ENCODE measurements at regions not wholly inside any gene's neighbourhood (a gene's known extent, or its start where the extent isn't known, plus 50 kb on each side); places are given as distances from the start of the nearest gene placed in this dataset.

DNA sequence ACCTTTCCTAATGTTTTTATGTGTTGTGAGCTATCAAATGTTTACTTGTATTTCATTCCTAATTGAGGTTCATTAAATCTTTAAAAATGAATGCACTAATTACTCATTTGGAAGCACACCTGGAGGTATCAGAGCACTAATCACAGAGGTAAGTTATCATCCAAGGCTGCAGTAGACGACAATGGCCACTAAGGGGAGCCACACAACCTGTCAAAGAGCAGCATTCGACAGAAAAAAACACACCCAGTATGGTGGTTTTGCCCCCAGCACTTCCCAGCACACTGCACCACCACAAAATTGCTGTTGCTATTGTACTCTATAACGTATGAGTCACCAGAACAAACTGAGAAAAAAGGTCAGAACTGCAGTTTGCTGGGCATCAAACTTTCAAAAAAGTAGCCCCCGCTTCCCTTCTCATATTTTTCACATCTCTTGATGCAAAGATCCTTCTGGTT is 205.9 kb upstream of the IGF1R start (continued):
- TF ChIP-seq RBBP5 (IDR thresholded peaks at IDR 0.05; ENCODE audit: borderline replicate concordance, insufficient read depth, low read length, poor library complexity, severe bottlenecking) (no peak), CSDE1 (IDR thresholded peaks at IDR 0.05) (no peak), POLR3A (IDR thresholded peaks at IDR 0.05; ENCODE audit: borderline replicate concordance, extremely low read depth, insufficient read depth, insufficient read length) (no peak), ZNF263 (CRISPR knock-in tag; IDR thresholded peaks at IDR 0.05; ENCODE audit: borderline replicate concordance) (no peak), STAG1 (CRISPR knock-in tag; IDR thresholded peaks at IDR 0.05; ENCODE audit: borderline replicate concordance) (peak; percentile 48; the same call in 1 of the 2 replicates), MXI1 (IDR thresholded peaks at IDR 0.05; ENCODE audit: low read depth, low read length) (no peak), HNRNPUL1 (IDR thresholded peaks at IDR 0.05; ENCODE audit: low read length) (no peak), ZNF444 (CRISPR knock-in tag; IDR thresholded peaks at IDR 0.05) (no peak), ZZZ3 (IDR thresholded peaks at IDR 0.05) (no peak), ZNF384 (IDR thresholded peaks at IDR 0.05; ENCODE audit: low read depth, low read length) (peak; percentile 61; the same call in 1 of the 2 replicates), HNRNPLL (IDR thresholded peaks at IDR 0.05; ENCODE audit: low read depth, low read length, poor library complexity, severe bottlenecking) (no peak), SRSF1 (IDR thresholded peaks at IDR 0.05; ENCODE audit: low read depth, low read length) (no peak), ZNF589 (CRISPR knock-in tag; IDR thresholded peaks at IDR 0.05; ENCODE audit: low read depth) (no peak), ZNF586 (CRISPR knock-in tag; conservative IDR thresholded peaks at IDR 0.05) (no peak), SMARCC2 (IDR thresholded peaks at IDR 0.05; ENCODE audit: low read depth) (no peak), C11orf30 (IDR thresholded peaks at IDR 0.05; ENCODE audit: low read depth) (no peak), POLR2G (IDR thresholded peaks at IDR 0.05; ENCODE audit: low read depth, low read length) (no peak)
- TF ChIP-seq, protein P1, sequence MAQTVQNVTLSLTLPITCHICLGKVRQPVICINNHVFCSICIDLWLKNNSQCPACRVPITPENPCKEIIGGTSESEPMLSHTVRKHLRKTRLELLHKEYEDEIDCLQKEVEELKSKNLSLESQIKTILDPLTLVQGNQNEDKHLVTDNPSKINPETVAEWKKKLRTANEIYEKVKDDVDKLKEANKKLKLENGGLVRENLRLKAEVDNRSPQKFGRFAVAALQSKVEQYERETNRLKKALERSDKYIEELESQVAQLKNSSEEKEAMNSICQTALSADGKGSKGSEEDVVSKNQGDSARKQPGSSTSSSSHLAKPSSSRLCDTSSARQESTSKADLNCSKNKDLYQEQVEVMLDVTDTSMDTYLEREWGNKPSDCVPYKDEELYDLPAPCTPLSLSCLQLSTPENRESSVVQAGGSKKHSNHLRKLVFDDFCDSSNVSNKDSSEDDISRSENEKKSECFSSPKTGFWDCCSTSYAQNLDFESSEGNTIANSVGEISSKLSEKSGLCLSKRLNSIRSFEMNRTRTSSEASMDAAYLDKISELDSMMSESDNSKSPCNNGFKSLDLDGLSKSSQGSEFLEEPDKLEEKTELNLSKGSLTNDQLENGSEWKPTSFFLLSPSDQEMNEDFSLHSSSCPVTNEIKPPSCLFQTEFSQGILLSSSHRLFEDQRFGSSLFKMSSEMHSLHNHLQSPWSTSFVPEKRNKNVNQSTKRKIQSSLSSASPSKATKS (CRISPR knock-in tag; IDR thresholded peaks at IDR 0.05) = no peak
- TF ChIP-seq, protein P2, sequence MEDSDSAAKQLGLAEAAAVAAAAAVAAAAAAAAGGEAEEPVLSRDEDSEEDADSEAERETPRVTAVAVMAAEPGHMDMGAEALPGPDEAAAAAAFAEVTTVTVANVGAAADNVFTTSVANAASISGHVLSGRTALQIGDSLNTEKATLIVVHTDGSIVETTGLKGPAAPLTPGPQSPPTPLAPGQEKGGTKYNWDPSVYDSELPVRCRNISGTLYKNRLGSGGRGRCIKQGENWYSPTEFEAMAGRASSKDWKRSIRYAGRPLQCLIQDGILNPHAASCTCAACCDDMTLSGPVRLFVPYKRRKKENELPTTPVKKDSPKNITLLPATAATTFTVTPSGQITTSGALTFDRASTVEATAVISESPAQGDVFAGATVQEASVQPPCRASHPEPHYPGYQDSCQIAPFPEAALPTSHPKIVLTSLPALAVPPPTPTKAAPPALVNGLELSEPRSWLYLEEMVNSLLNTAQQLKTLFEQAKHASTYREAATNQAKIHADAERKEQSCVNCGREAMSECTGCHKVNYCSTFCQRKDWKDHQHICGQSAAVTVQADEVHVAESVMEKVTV (CRISPR knock-in tag; IDR thresholded peaks at IDR 0.05) = 0 out of 2 replicates have a peak, but pooled peaks have one; percentile 8
- TF ChIP-seq, protein P3, sequence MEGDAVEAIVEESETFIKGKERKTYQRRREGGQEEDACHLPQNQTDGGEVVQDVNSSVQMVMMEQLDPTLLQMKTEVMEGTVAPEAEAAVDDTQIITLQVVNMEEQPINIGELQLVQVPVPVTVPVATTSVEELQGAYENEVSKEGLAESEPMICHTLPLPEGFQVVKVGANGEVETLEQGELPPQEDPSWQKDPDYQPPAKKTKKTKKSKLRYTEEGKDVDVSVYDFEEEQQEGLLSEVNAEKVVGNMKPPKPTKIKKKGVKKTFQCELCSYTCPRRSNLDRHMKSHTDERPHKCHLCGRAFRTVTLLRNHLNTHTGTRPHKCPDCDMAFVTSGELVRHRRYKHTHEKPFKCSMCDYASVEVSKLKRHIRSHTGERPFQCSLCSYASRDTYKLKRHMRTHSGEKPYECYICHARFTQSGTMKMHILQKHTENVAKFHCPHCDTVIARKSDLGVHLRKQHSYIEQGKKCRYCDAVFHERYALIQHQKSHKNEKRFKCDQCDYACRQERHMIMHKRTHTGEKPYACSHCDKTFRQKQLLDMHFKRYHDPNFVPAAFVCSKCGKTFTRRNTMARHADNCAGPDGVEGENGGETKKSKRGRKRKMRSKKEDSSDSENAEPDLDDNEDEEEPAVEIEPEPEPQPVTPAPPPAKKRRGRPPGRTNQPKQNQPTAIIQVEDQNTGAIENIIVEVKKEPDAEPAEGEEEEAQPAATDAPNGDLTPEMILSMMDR (IDR thresholded peaks at IDR 0.05 in 2 of 3, conservative IDR thresholded peaks at IDR 0.05 in 1 of 3; ENCODE audit: insufficient read depth in 2 of 3, low read depth in 1 of 3, low read length in 3 of 3) = peak; percentile 63 to 79 (median 73)
